PC-3 (cell line): ENCODE measurements at regions not wholly inside any gene's neighbourhood (a gene's known extent, or its start where the extent isn't known, plus 50 kb on each side); places are given as distances from the start of the nearest gene placed in this dataset.

ENCODE experiments used
- ATAC-seq: fragments of 200-7000 bp; cut with Tn5 transposase; 2 replicates; pipeline ENCODE4 v1.9.1; 2020; ENCODE audit warnings: mild to moderate bottlenecking, moderate library complexity
- BruUV-seq: library from RNA; stranded (reverse); fragments of 400-500 nt; replicated peaks from 2 replicates; lab custom pipeline; 2021; lab: Mats Ljungman, UMichigan
- CTCF ChIA-PET: fragments of 300-600 bp; sonication (Branson Sonifier 250); formaldehyde crosslinking; loops from one replicate; lab custom pipeline; 2022; ENCODE audit warnings: antibody characterized with exemption; lab: Charles Lee
- POLR2A ChIA-PET: fragments of 300-600 bp; sonication (Branson Sonifier 250); formaldehyde crosslinking; loops from one replicate; lab custom pipeline; 2022; ENCODE audit warnings: antibody characterized with exemption; ENCODE audit not compliant: unreplicated experiment; lab: Charles Lee
- DNase-seq: peaks from one replicate; pipeline ENCODE4 v3.0.0-alpha.2; 2015
- H2AFZ ChIP-seq: fragments of 300-600 bp; sonication (generic); 2 replicates; pipeline ENCODE4 v1.6.0; 2016; ENCODE audit warnings: antibody characterized with exemption, low read length
- H3F3A ChIP-seq: fragments of 300-600 bp; sonication (generic); one replicate; pipeline ENCODE4 v1.6.0; 2017; ENCODE audit warnings: antibody characterized with exemption, low read length, control low read depth, mild to moderate bottlenecking; ENCODE audit not compliant: unreplicated experiment
- H3K27ac ChIP-seq: fragments of 300-600 bp; sonication (generic); 2 replicates; pipeline ENCODE4 v1.5.1; 2016; ENCODE audit warnings: mild to moderate bottlenecking, low read length
- H3K27me3 ChIP-seq: fragments of 300-600 bp; sonication (generic); 2 replicates; pipeline ENCODE4 v1.6.1; 2016; ENCODE audit warnings: low read length, mixed read lengths
- H3K36me3 ChIP-seq: fragments of 300-600 bp; sonication (generic); 2 replicates; pipeline ENCODE4 v1.6.1; 2016; ENCODE audit warnings: low read depth, mixed run types, low read length, mixed read lengths
- H3K4me1 ChIP-seq: fragments of 300-600 bp; sonication (generic); 2 replicates; pipeline ENCODE4 v1.5.1; 2016; ENCODE audit warnings: low read length; ENCODE audit not compliant: insufficient read depth
- H3K4me2 ChIP-seq: fragments of 300-600 bp; sonication (generic); 2 replicates; pipeline ENCODE4 v1.6.0; 2016; ENCODE audit warnings: low read length
- H3K4me3 ChIP-seq: fragments of 300-600 bp; sonication (generic); 2 replicates; pipeline ENCODE4 v1.5.1; 2016; ENCODE audit warnings: mild to moderate bottlenecking, low read length, mixed read lengths
- H3K79me2 ChIP-seq: fragments of 300-600 bp; sonication (generic); 2 replicates; pipeline ENCODE4 v1.6.1; 2017; ENCODE audit warnings: low read length, mixed read lengths
- H3K9ac ChIP-seq: fragments of 300-600 bp; sonication (generic); 2 replicates; pipeline ENCODE4 v1.6.0; 2016; ENCODE audit warnings: mild to moderate bottlenecking, low read length
- H3K9me2 ChIP-seq: fragments of 300-600 bp; sonication (generic); replicated peaks from 2 replicates; pipeline ENCODE4 v1.6.1; 2016; ENCODE audit warnings: mixed run types, low read length, mixed read lengths
- H3K9me3 ChIP-seq: fragments of 300-600 bp; sonication (generic); 2 replicates; pipeline ENCODE4 v1.6.1; 2016; ENCODE audit warnings: low read length, mixed read lengths
- H4K20me1 ChIP-seq: fragments of 300-600 bp; sonication (generic); 2 replicates; pipeline ENCODE4 v1.6.1; 2016; ENCODE audit warnings: low read length, mixed read lengths
- EZH2 ChIP-seq: fragments of 300-600 bp; sonication (generic); IDR thresholded peaks from one replicate; pipeline ENCODE4 v1.6.1; 2017; ENCODE audit warnings: antibody characterized with exemption, mild to moderate bottlenecking, low read length; ENCODE audit not compliant: unreplicated experiment
- EZH2phosphoT487 ChIP-seq: fragments of 300-600 bp; sonication (generic); IDR thresholded peaks from 2 replicates; pipeline ENCODE4 v1.6.1; 2018; ENCODE audit warnings: mild to moderate bottlenecking, antibody characterized with exemption, low read length, borderline replicate concordance
- intact Hi-C: fragments of 100-400 bp; cut with micrococcal nuclease; formaldehyde crosslinking; loops from 2 replicates; pipeline ENCODE4 v1.9.0; 2023
- TF ChIP-seq, protein P1 (sequence below): fragments of 300-600 bp; sonication (generic); conservative IDR thresholded peaks from 2 replicates; pipeline ENCODE4 v1.5.1; 2017; ENCODE audit warnings: antibody characterized with exemption, low read depth, mild to moderate bottlenecking, low read length

DNA sequence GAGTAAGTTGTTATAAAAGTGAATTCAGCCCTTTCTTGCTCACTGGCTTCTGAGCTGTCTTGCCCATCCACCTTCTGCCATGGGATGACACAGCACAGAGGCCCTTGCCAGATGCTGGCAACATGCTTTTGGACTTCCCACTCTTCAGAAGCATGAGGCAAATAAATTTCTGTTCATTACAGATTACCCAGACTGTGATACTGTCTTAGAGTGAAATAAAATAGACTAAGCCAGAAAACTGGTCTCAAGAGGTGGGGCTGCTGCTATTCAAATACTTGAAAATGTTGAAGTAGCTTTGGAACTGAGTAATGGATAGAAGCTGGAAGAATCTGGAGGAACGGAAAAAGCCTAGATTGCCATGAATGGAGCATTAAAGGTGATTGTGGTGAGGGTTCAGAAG, 170.4 kb downstream of the ZMAT3 start:
- intact Hi-C loops, result no loop called here
- H3K27me3 ChIP-seq, result no peaks in the 10 kb centered on the region
- no peak overlapping the region for H2AFZ ChIP-seq
- TF ChIP-seq, protein P1, sequence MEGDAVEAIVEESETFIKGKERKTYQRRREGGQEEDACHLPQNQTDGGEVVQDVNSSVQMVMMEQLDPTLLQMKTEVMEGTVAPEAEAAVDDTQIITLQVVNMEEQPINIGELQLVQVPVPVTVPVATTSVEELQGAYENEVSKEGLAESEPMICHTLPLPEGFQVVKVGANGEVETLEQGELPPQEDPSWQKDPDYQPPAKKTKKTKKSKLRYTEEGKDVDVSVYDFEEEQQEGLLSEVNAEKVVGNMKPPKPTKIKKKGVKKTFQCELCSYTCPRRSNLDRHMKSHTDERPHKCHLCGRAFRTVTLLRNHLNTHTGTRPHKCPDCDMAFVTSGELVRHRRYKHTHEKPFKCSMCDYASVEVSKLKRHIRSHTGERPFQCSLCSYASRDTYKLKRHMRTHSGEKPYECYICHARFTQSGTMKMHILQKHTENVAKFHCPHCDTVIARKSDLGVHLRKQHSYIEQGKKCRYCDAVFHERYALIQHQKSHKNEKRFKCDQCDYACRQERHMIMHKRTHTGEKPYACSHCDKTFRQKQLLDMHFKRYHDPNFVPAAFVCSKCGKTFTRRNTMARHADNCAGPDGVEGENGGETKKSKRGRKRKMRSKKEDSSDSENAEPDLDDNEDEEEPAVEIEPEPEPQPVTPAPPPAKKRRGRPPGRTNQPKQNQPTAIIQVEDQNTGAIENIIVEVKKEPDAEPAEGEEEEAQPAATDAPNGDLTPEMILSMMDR, result no peak
- no peak for TF ChIP-seq EZH2
- TF ChIP-seq EZH2phosphoT487, result no peak
- no peak overlapping the region for H3K4me3 ChIP-seq
- no TSS peak for BruUV-seq
- no peaks in the 10 kb centered on the region for H3K9me3 ChIP-seq
- no peaks in the 10 kb centered on the region for H4K20me1 ChIP-seq
- H3K4me1 ChIP-seq, result no peaks in the 10 kb centered on the region
- DNase-seq (no peak), ATAC-seq (no peak)
- ChIA-PET POLR2A (no interaction called here), CTCF (no interaction called here)
- no peak overlapping the region for H3K27ac ChIP-seq
- H3K9ac ChIP-seq, result no peak overlapping the region
- no peak overlapping the region for H3K4me2 ChIP-seq
- no peaks in the 10 kb centered on the region for H3K79me2 ChIP-seq
- H3K36me3 ChIP-seq, result no peaks in the 10 kb centered on the region
- no peaks in the 10 kb centered on the region for H3F3A ChIP-seq
- H3K9me2 ChIP-seq, result no peaks in the 10 kb centered on the region

GRCh38 chr3:178900029-178900646, 171.5 kb downstream of the ZMAT3 start:
- no peaks in the 10 kb centered on the region for H3K36me3 ChIP-seq
- H3K9ac ChIP-seq, result no peak overlapping the region
- H3K9me2 ChIP-seq, result no peaks in the 10 kb centered on the region
- ATAC-seq (no peak), DNase-seq (no peak)
- H3F3A ChIP-seq, result no peaks in the 10 kb centered on the region
- no peak overlapping the region for H2AFZ ChIP-seq
- ChIA-PET POLR2A (no interaction called here), CTCF (no interaction called here)
- H3K4me3 ChIP-seq, result no peak overlapping the region
- H3K4me1 ChIP-seq, result no peaks in the 10 kb centered on the region
- no peaks in the 10 kb centered on the region for H3K9me3 ChIP-seq
- no peak overlapping the region for H3K4me2 ChIP-seq
- no peak for TF ChIP-seq EZH2
- no peak for TF ChIP-seq EZH2phosphoT487
- TF ChIP-seq, protein P1, result no peak
- H3K79me2 ChIP-seq, result no peaks in the 10 kb centered on the region
- no peak overlapping the region for H3K27ac ChIP-seq
- H3K27me3 ChIP-seq, result no peaks in the 10 kb centered on the region
- H4K20me1 ChIP-seq, result no peaks in the 10 kb centered on the region
- intact Hi-C loops, result no loop called here
- BruUV-seq, result no TSS peak

DNA sequence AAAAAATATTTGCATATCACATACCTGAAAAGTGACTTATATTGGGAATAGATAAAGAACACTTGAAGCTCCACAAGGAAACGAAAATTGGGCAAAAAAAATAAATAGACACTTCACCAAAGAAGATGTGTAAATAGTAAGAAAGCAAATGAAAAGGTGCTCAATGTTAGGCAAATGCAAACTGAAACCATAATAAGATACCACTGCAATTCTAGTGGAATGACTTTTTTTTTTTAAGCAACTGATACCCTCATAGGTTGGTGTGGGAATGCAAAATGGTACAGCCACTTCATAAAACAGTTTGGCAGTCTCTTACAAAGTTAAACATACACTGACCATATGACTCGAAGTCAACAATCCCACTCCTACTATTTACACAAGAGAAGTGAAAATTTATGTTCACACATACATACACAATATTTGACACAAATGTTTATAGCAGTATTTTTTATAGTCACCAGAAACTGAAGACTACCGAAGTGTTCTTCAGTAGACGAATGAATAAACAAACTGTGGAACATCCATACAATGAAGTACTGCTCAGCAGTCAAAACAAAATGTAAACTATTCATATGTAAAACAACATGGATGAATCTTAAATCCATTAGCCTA, 176.3 kb downstream of the ZMAT3 start:
- H2AFZ ChIP-seq, result no peak overlapping the region
- BruUV-seq, result no TSS peak
- intact Hi-C loops, result no loop called here
- no peaks in the 10 kb centered on the region for H3K36me3 ChIP-seq
- no peak overlapping the region for H3K4me2 ChIP-seq
- no peaks in the 10 kb centered on the region for H3K9me2 ChIP-seq
- no peaks in the 10 kb centered on the region for H3K9me3 ChIP-seq
- H3K79me2 ChIP-seq, result no peaks in the 10 kb centered on the region
- H4K20me1 ChIP-seq, result no peaks in the 10 kb centered on the region
- no peak overlapping the region for H3K9ac ChIP-seq
- CTCF ChIA-PET, result no interaction called here
- no peak for ATAC-seq
- POLR2A ChIA-PET, result no interaction called here
- H3F3A ChIP-seq, result no peaks in the 10 kb centered on the region
- no peak overlapping the region for H3K4me3 ChIP-seq
- H3K27me3 ChIP-seq, result no peaks in the 10 kb centered on the region
- TF ChIP-seq EZH2phosphoT487 (no peak), EZH2 (no peak)
- TF ChIP-seq, protein P1, result no peak
- DNase-seq, result no peak
- no peak overlapping the region for H3K27ac ChIP-seq
- no peaks in the 10 kb centered on the region for H3K4me1 ChIP-seq
